ENCODE measurements at regions not wholly inside any gene's neighbourhood (a gene's known extent, or its start where the extent isn't known, plus 50 kb on each side); places are given as distances from the start of the nearest gene placed in this dataset.

- Histone ChIP-seq H3K36me3 (ENCODE audit: control insufficient read depth, insufficient read depth, low read length) (no peaks in the 10 kb centered on the region), H3K9me3 (no peaks in the 10 kb centered on the region), H3K4me1 (no peaks in the 10 kb centered on the region), H3K4me3 (ENCODE audit: low read depth, low read length) (no peak overlapping the region), H3K27me3 (replicated peaks; ENCODE audit: control insufficient read depth, insufficient read depth, low read length) (no peaks in the 10 kb centered on the region)
- CTCF ChIA-PET = no interaction called here
- POLR2A ChIA-PET = no interaction called here
- Mint-ChIP-seq H3K4me1 (ENCODE audit: low read depth, unreplicated experiment) (no peaks in the 10 kb centered on the region), H3K36me3 (ENCODE audit: insufficient read depth, unreplicated experiment) (no peaks in the 10 kb centered on the region), H3K27ac (ENCODE audit: unreplicated experiment) (no peak overlapping the region), H3K9me3 (ENCODE audit: unreplicated experiment) (no peaks in the 10 kb centered on the region), H3K4me3 (ENCODE audit: unreplicated experiment) (no peak overlapping the region), H3K27me3 (ENCODE audit: insufficient read depth, unreplicated experiment) (no peaks in the 10 kb centered on the region)
- no TSS peak for BruUV-seq (replicated peaks)
- intact Hi-C loops (cut with micrococcal nuclease; ENCODE audit: unreplicated experiment) = no loop called here
- no peak for DNase-seq
- TF ChIP-seq CTCF (IDR thresholded peaks at IDR 0.05; ENCODE audit: insufficient read depth in 1 of 2, low read depth in 1 of 2, low read length in 1 of 2, severe bottlenecking in 1 of 2, unreplicated experiment in 1 of 2) = no peak
Observed at GRCh38 chr6:84876723-84877514, 112.5 kb upstream of the TBX18 start.

GRCh38 chr6:84872996-84873723 lies 108.8 kb upstream of the TBX18 start:
- Mint-ChIP-seq H3K27me3 (ENCODE audit: insufficient read depth, unreplicated experiment) (no peaks in the 10 kb centered on the region), H3K4me3 (ENCODE audit: unreplicated experiment) (no peak overlapping the region), H3K4me1 (ENCODE audit: low read depth, unreplicated experiment) (no peaks in the 10 kb centered on the region), H3K27ac (ENCODE audit: unreplicated experiment) (no peak overlapping the region), H3K9me3 (ENCODE audit: unreplicated experiment) (no peaks in the 10 kb centered on the region), H3K36me3 (ENCODE audit: insufficient read depth, unreplicated experiment) (no peaks in the 10 kb centered on the region)
- DNase-seq = no peak
- BruUV-seq (replicated peaks) = no TSS peak
- CTCF ChIA-PET = no interaction called here
- TF ChIP-seq CTCF (IDR thresholded peaks at IDR 0.05; ENCODE audit: insufficient read depth in 1 of 2, low read depth in 1 of 2, low read length in 1 of 2, severe bottlenecking in 1 of 2, unreplicated experiment in 1 of 2) = no peak
- Histone ChIP-seq H3K4me3 (ENCODE audit: low read depth, low read length) (no peak overlapping the region), H3K27me3 (replicated peaks; ENCODE audit: control insufficient read depth, insufficient read depth, low read length) (no peaks in the 10 kb centered on the region), H3K4me1 (no peaks in the 10 kb centered on the region), H3K36me3 (ENCODE audit: control insufficient read depth, insufficient read depth, low read length) (no peaks in the 10 kb centered on the region), H3K9me3 (no peaks in the 10 kb centered on the region)
- intact Hi-C loops (cut with micrococcal nuclease; ENCODE audit: unreplicated experiment) = no loop called here
- POLR2A ChIA-PET = no interaction called here

GRCh38 chr6:84871925-84872324 lies 107.5 kb upstream of the TBX18 start:
- intact Hi-C loops (cut with micrococcal nuclease; ENCODE audit: unreplicated experiment) = no loop called here
- H3K27ac Mint-ChIP-seq (ENCODE audit: unreplicated experiment) = no peak overlapping the region
- TF ChIP-seq CTCF (IDR thresholded peaks at IDR 0.05; ENCODE audit: insufficient read depth in 1 of 2, low read depth in 1 of 2, low read length in 1 of 2, severe bottlenecking in 1 of 2, unreplicated experiment in 1 of 2) = no peak
- no peak overlapping the region for H3K4me3 Mint-ChIP-seq (ENCODE audit: unreplicated experiment)
- no peak for DNase-seq
- no peaks in the 10 kb centered on the region for H3K36me3 Mint-ChIP-seq (ENCODE audit: insufficient read depth, unreplicated experiment)
- H3K9me3 Mint-ChIP-seq (ENCODE audit: unreplicated experiment) = no peaks in the 10 kb centered on the region
- BruUV-seq (replicated peaks) = no TSS peak
- Histone ChIP-seq H3K4me3 (ENCODE audit: low read depth, low read length) (no peak overlapping the region), H3K4me1 (no peaks in the 10 kb centered on the region), H3K9me3 (no peaks in the 10 kb centered on the region), H3K36me3 (ENCODE audit: control insufficient read depth, insufficient read depth, low read length) (no peaks in the 10 kb centered on the region), H3K27me3 (replicated peaks; ENCODE audit: control insufficient read depth, insufficient read depth, low read length) (no peaks in the 10 kb centered on the region)
- CTCF ChIA-PET = no interaction called here
- H3K4me1 Mint-ChIP-seq (ENCODE audit: low read depth, unreplicated experiment) = no peaks in the 10 kb centered on the region
- no peaks in the 10 kb centered on the region for H3K27me3 Mint-ChIP-seq (ENCODE audit: insufficient read depth, unreplicated experiment)
- POLR2A ChIA-PET = no interaction called here
